ENCODE measurements at regions not wholly inside any gene's neighbourhood (a gene's known extent, or its start where the extent isn't known, plus 50 kb on each side); places are given as distances from the start of the nearest gene placed in this dataset.

GRCh38 chr1:38727684-38728584 is 131.6 kb downstream of the RRAGC start:
- no peak for TF ChIP-seq POLR2A (IDR thresholded peaks at IDR 0.05)
- no peak for TF ChIP-seq CTCF (IDR thresholded peaks at IDR 0.05)
